Endothelial cell (in vitro differentiated cells): ENCODE measurements at regions not wholly inside any gene's neighbourhood (a gene's known extent, or its start where the extent isn't known, plus 50 kb on each side); places are given as distances from the start of the nearest gene placed in this dataset.

Source experiments
- DNase-seq: peaks from one replicate; pipeline ENCODE4 v3.0.0; 2021; ENCODE audit warnings: low spot score
- H3K27ac Mint-ChIP-seq: one replicate; pipeline ENCODE4 v1.8.0; 2021; ENCODE audit warnings: mixed read lengths, inconsistent platforms; ENCODE audit not compliant: unreplicated experiment
- H3K27me3 Mint-ChIP-seq: one replicate; pipeline ENCODE4 v1.8.0; 2021; ENCODE audit warnings: mild to moderate bottlenecking, moderate library complexity, mixed read lengths, inconsistent platforms; ENCODE audit not compliant: unreplicated experiment
- H3K36me3 Mint-ChIP-seq: one replicate; pipeline ENCODE4 v1.8.0; 2021; ENCODE audit warnings: mild to moderate bottlenecking, low read depth, mixed read lengths, inconsistent platforms; ENCODE audit not compliant: unreplicated experiment
- H3K4me1 Mint-ChIP-seq: one replicate; pipeline ENCODE4 v1.8.0; 2021; ENCODE audit warnings: mild to moderate bottlenecking, mixed read lengths, inconsistent platforms; ENCODE audit not compliant: unreplicated experiment
- H3K4me3 Mint-ChIP-seq: one replicate; pipeline ENCODE4 v1.8.0; 2021; ENCODE audit warnings: mild to moderate bottlenecking, mixed read lengths, inconsistent platforms; ENCODE audit not compliant: unreplicated experiment
- H3K9me3 Mint-ChIP-seq: one replicate; pipeline ENCODE4 v1.8.0; 2021; ENCODE audit warnings: mixed read lengths, inconsistent platforms; ENCODE audit not compliant: unreplicated experiment
- CTCF ChIP-seq: fragments of 200-600 bp; sonication (generic); IDR thresholded peaks from one replicate; pipeline ENCODE4 v1.5.0; 2021; ENCODE audit warnings: antibody characterized with exemption; ENCODE audit not compliant: unreplicated experiment

DNA sequence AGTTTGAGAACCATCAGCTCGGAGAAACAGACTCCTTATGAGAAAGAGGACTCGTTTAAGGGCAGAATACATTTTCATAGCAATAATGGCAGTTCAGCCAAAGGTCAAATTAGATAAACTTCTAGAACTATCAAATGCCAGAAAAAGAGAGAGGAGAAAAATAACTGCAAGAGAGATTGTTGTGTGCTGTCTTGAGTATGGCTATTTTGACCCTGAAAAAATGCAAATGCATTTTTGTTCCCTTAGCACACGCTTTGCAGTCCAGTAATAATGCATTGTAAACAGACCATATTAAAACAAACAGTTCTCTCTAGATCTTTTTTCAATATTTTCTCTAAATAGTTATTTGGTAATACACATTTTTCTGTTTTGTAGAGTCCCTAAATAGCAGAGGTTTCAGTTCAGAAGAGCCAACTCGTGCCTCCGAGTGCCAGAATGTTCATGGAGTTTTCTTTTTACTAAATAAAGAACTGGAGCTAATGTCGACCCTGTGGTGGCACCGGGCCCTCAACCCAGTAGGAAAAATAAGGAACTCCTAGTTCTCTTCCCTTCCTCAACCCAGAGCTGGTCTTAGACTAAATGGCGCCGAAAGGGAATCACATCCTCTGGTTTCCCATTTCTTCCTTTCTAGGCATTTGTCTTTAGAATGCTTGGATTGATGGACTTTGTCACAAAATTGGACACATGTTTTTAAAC, 298.0 kb downstream of the MAP2K4 start:
- H3K27ac Mint-ChIP-seq: no peak overlapping the region

GRCh38 chr17:12320286-12320685, 299.6 kb downstream of the MAP2K4 start:
- H3K27ac Mint-ChIP-seq: no peak overlapping the region
- no peaks in the 10 kb centered on the region for H3K4me1 Mint-ChIP-seq
- DNase-seq: no peak
- TF ChIP-seq CTCF: no peak
- H3K27me3 Mint-ChIP-seq: no peaks in the 10 kb centered on the region
- H3K9me3 Mint-ChIP-seq: no peaks in the 10 kb centered on the region
- H3K4me3 Mint-ChIP-seq: no peak overlapping the region
- peaks cover 3% of the 10 kb centered on the region for H3K36me3 Mint-ChIP-seq

More for the DNA sequence above, 298.0 kb downstream of the MAP2K4 start:
- DNase-seq: no peak
- H3K9me3 Mint-ChIP-seq: no peaks in the 10 kb centered on the region
- no peaks in the 10 kb centered on the region for H3K27me3 Mint-ChIP-seq
- TF ChIP-seq CTCF: no peak
- H3K4me1 Mint-ChIP-seq: no peaks in the 10 kb centered on the region
- peaks cover 3% of the 10 kb centered on the region for H3K36me3 Mint-ChIP-seq
- H3K4me3 Mint-ChIP-seq: no peak overlapping the region

- no peaks in the 10 kb centered on the region for H3K27me3 Mint-ChIP-seq
- no peaks in the 10 kb centered on the region for H3K9me3 Mint-ChIP-seq
- H3K4me1 Mint-ChIP-seq: no peaks in the 10 kb centered on the region
- H3K36me3 Mint-ChIP-seq: no peaks in the 10 kb centered on the region
- H3K4me3 Mint-ChIP-seq: no peak overlapping the region
- TF ChIP-seq CTCF: no peak
- no peak overlapping the region for H3K27ac Mint-ChIP-seq
- DNase-seq: no peak
Measured at GRCh38 chr17:12328204-12328603, 307.5 kb downstream of the MAP2K4 start.

- H3K36me3 Mint-ChIP-seq: no peaks in the 10 kb centered on the region
- H3K27me3 Mint-ChIP-seq: no peaks in the 10 kb centered on the region
- H3K9me3 Mint-ChIP-seq: no peaks in the 10 kb centered on the region
- H3K4me3 Mint-ChIP-seq: no peak overlapping the region
- TF ChIP-seq CTCF: no peak
- H3K27ac Mint-ChIP-seq: no peak overlapping the region
- no peak for DNase-seq
- no peaks in the 10 kb centered on the region for H3K4me1 Mint-ChIP-seq
Measured at GRCh38 chr17:12330456-12330855, 309.8 kb downstream of the MAP2K4 start.

DNA sequence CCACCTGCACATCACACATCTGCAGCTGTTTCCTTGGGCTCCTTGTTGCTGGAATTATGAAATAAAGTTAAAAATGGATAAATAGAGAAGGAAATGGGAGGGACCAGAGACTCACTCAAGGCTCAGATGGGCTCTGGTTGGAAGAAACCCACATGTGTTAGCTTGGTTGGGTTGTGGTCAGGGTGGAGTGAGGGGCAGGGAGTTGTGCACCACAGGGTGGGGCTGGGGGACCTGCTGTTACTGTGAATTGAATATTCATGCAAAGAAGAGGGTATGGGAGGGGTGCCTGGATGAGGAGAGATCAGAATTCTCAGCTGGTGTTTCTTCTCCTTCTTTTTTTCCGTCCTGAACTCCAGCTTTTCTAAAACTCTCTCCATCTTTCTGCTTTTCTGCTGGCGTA, 320.7 kb downstream of the MAP2K4 start:
- no peak for TF ChIP-seq CTCF
- Mint-ChIP-seq H3K4me1 (no peaks in the 10 kb centered on the region), H3K27ac (no peak overlapping the region), H3K36me3 (no peaks in the 10 kb centered on the region), H3K4me3 (no peak overlapping the region), H3K27me3 (peaks cover 2% of the 10 kb centered on the region), H3K9me3 (no peaks in the 10 kb centered on the region)
- no peak for DNase-seq
